Smooth muscle cell (in vitro differentiated cells): ENCODE measurements at regions not wholly inside any gene's neighbourhood (a gene's known extent, or its start where the extent isn't known, plus 50 kb on each side); places are given as distances from the start of the nearest gene placed in this dataset.

Experiments used
- DNase-seq: peaks from one replicate; lab custom pipeline; 2025; ENCODE audit not compliant: unreplicated experiment; lab: John Stamatoyannopoulos, UW
- H2AFZ ChIP-seq: fragments of 200-600 bp; sonication (generic); 2 replicates; pipeline ENCODE4 v1.6.0; 2016; ENCODE audit warnings: antibody characterized with exemption, low read depth, mild to moderate bottlenecking
- H3F3A ChIP-seq: fragments of 200-600 bp; sonication (generic); 2 replicates; pipeline ENCODE4 v1.6.0; 2017; ENCODE audit warnings: antibody characterized with exemption, low read depth
- H3K27ac ChIP-seq: fragments of 200-600 bp; sonication (generic); 2 replicates; pipeline ENCODE4 v1.5.1; 2016; ENCODE audit warnings: low read depth, mild to moderate bottlenecking
- H3K27me3 ChIP-seq: fragments of 200-600 bp; sonication (generic); 2 replicates; pipeline ENCODE4 v1.6.1; 2016; ENCODE audit warnings: low read depth, mild to moderate bottlenecking
- H3K36me3 ChIP-seq: fragments of 200-600 bp; sonication (generic); 2 replicates; pipeline ENCODE4 v1.5.1; 2016; ENCODE audit warnings: low read depth
- H3K4me1 ChIP-seq: fragments of 200-600 bp; sonication (generic); 2 replicates; pipeline ENCODE4 v1.5.1; 2016; ENCODE audit warnings: low read depth
- H3K4me2 ChIP-seq: fragments of 200-600 bp; sonication (generic); 2 replicates; pipeline ENCODE4 v1.6.0; 2016; ENCODE audit warnings: mild to moderate bottlenecking
- H3K4me3 ChIP-seq: fragments of 200-600 bp; sonication (generic); 2 replicates; pipeline ENCODE4 v1.5.1; 2016; ENCODE audit warnings: mild to moderate bottlenecking
- H3K79me2 ChIP-seq: fragments of 200-600 bp; sonication (generic); 2 replicates; pipeline ENCODE4 v1.6.0; 2016; ENCODE audit warnings: low read depth, mild to moderate bottlenecking
- H3K9ac ChIP-seq: fragments of 200-600 bp; sonication (generic); 2 replicates; pipeline ENCODE4 v1.6.0; 2016; ENCODE audit warnings: low read depth
- H3K9me3 ChIP-seq: fragments of 200-600 bp; sonication (generic); replicated peaks from 2 replicates; pipeline ENCODE4 v1.5.1; 2016; ENCODE audit warnings: low read depth
- H4K20me1 ChIP-seq: fragments of 200-600 bp; sonication (generic); 2 replicates; pipeline ENCODE4 v1.6.0; 2016; ENCODE audit warnings: low read depth
- CTCF ChIP-seq: fragments of 200-600 bp; sonication (generic); IDR thresholded peaks from 2 replicates; pipeline ENCODE4 v1.5.1; 2017; ENCODE audit warnings: borderline replicate concordance, mild to moderate bottlenecking, antibody characterized with exemption; ENCODE audit not compliant: insufficient read depth, poor library complexity, severe bottlenecking
- WGBS: methylation state at CpG from one replicate; pipeline ENCODE4 v1.1.7; 2016; ENCODE audit warnings: low lambda C conversion rate; 5-methylcytosine and 5-hydroxymethylcytosine counted together

GRCh38 chr5:175216991-175217390 lies 227.0 kb downstream of the DRD1 start:
- Histone ChIP-seq H3K4me2 (no peak overlapping the region), H3K9ac (no peak overlapping the region), H3F3A (no peaks in the 10 kb centered on the region), H3K4me3 (no peak overlapping the region), H4K20me1 (no peaks in the 10 kb centered on the region), H3K27ac (no peak overlapping the region), H2AFZ (no peak overlapping the region), H3K4me1 (no peaks in the 10 kb centered on the region), H3K79me2 (no peaks in the 10 kb centered on the region), H3K9me3 (no peaks in the 10 kb centered on the region), H3K27me3 (no peaks in the 10 kb centered on the region), H3K36me3 (no peaks in the 10 kb centered on the region)
- no peak for TF ChIP-seq CTCF
- DNase-seq = no peak
- 63% methylated on average over 6 of the region's 6 CpGs for WGBS

- no peaks in the 10 kb centered on the region for H3K27me3 ChIP-seq
- H3K9me3 ChIP-seq = no peaks in the 10 kb centered on the region
- H3K4me2 ChIP-seq = no peak overlapping the region
- H3K4me1 ChIP-seq = no peaks in the 10 kb centered on the region
- no peaks in the 10 kb centered on the region for H3K79me2 ChIP-seq
- no peak for DNase-seq
- H3K4me3 ChIP-seq = no peak overlapping the region
- no peaks in the 10 kb centered on the region for H4K20me1 ChIP-seq
- H3F3A ChIP-seq = no peaks in the 10 kb centered on the region
- no peak for TF ChIP-seq CTCF
- no peak overlapping the region for H3K27ac ChIP-seq
- WGBS = 78% methylated on average over 11 of the region's 11 CpGs
- H3K36me3 ChIP-seq = no peaks in the 10 kb centered on the region
- no peak overlapping the region for H2AFZ ChIP-seq
- H3K9ac ChIP-seq = no peak overlapping the region
Measured at GRCh38 chr5:175215906-175216305, 228.1 kb downstream of the DRD1 start.

- H3K9ac ChIP-seq = no peak overlapping the region
- no peak overlapping the region for H3K4me2 ChIP-seq
- no peaks in the 10 kb centered on the region for H3K27me3 ChIP-seq
- no peak overlapping the region for H3K4me3 ChIP-seq
- no peaks in the 10 kb centered on the region for H3K79me2 ChIP-seq
- no peak overlapping the region for H2AFZ ChIP-seq
- no peak overlapping the region for H3K27ac ChIP-seq
- TF ChIP-seq CTCF = no peak
- H4K20me1 ChIP-seq = no peaks in the 10 kb centered on the region
- no peak for DNase-seq
- no peaks in the 10 kb centered on the region for H3F3A ChIP-seq
- no peaks in the 10 kb centered on the region for H3K9me3 ChIP-seq
- WGBS = 7% methylated on average over 2 of the region's 2 CpGs
- no peaks in the 10 kb centered on the region for H3K4me1 ChIP-seq
- no peaks in the 10 kb centered on the region for H3K36me3 ChIP-seq
Measured at GRCh38 chr5:175214152-175214551, 229.8 kb downstream of the DRD1 start.

GRCh38 chr5:175211956-175212756 lies 231.8 kb downstream of the DRD1 start:
- Histone ChIP-seq H3K9ac (no peak overlapping the region), H3K79me2 (no peaks in the 10 kb centered on the region), H3K27me3 (no peaks in the 10 kb centered on the region), H4K20me1 (no peaks in the 10 kb centered on the region), H2AFZ (no peak overlapping the region), H3K4me3 (no peak overlapping the region), H3F3A (no peaks in the 10 kb centered on the region), H3K4me2 (no peak overlapping the region), H3K36me3 (no peaks in the 10 kb centered on the region), H3K9me3 (no peaks in the 10 kb centered on the region), H3K27ac (no peak overlapping the region), H3K4me1 (no peaks in the 10 kb centered on the region)
- WGBS = 75% methylated on average over 8 of the region's 8 CpGs
- DNase-seq = no peak
- TF ChIP-seq CTCF = no peak
